K562 (cell line): ENCODE measurements at regions not wholly inside any gene's neighbourhood (a gene's known extent, or its start where the extent isn't known, plus 50 kb on each side); places are given as distances from the start of the nearest gene placed in this dataset.

Experiments
- ATAC-seq: fragments of 200-7000 bp; cut with Tn5 transposase; 3 replicates; pipeline ENCODE4 v1.9.1; 2020; ENCODE audit warnings: moderate library complexity
- BruUV-seq: library from RNA; stranded (reverse); fragments of 400-500 nt; replicated peaks from 2 replicates; lab custom pipeline; 2021; lab: Mats Ljungman, UMichigan
- CTCF ChIA-PET: fragments of 300-600 bp; formaldehyde crosslinking; extraction: SDS; loops from one replicate; lab custom pipeline; 2021; ENCODE audit warnings: low intra/inter-chr PET ratio; lab: Yijun Ruan, JAX
- POLR2A ChIA-PET: fragments of 300-600, 350-650 bp; sonication (Branson Sonifier 250); formaldehyde crosslinking; extraction: SDS; loops from one replicate; lab custom pipeline; 2021; ENCODE audit warnings: antibody characterized with exemption, inconsistent platforms; lab: Yijun Ruan, JAX
- DNase-seq, 4 experiments: peaks; one replicate each; pipeline versions ENCODE4 v3.0.0 to v3.0.0-alpha.2; 2011 to 2018; ENCODE audit warnings: low spot score in 3 of 4, mixed read lengths in 3 of 4; ENCODE audit errors: extremely low read depth in 1 of 4
- FAIRE-seq: peaks from 2 replicates; lab custom pipeline; 2011; peaks lifted over from hg19 to GRCh38; lab: Jason Lieb, UNC
- H2AFZ ChIP-seq: 2 replicates; pipeline ENCODE4 v1.6.0; 2011; ENCODE audit warnings: low read depth, low read length, control low read depth, inconsistent platforms
- H3K27ac ChIP-seq: fragments of 200-600 bp; 3 replicates; pipeline ENCODE4 v1.8.0; 2011; ENCODE audit warnings: low read depth, mild to moderate bottlenecking, control low read depth, inconsistent platforms, low read length, moderate library complexity, mixed read lengths; ENCODE audit errors: extremely low read depth
- H3K27me3 ChIP-seq, 2 experiments: fragments of 300-600 bp in 1 of 2; 2 replicates in 1 of 2; 3 replicates in 1 of 2; pipeline versions ENCODE4 v1.6.0 to v1.8.0; 2011; ENCODE audit warnings: inconsistent platforms in 2 of 2, low read length in 2 of 2, mild to moderate bottlenecking in 1 of 2, mixed read lengths in 1 of 2, moderate library complexity in 1 of 2; ENCODE audit not compliant: control insufficient read depth in 2 of 2, insufficient read depth in 2 of 2
- H3K36me3 ChIP-seq: fragments of 300-600 bp; 3 replicates; pipeline ENCODE4 v1.8.0; 2011; ENCODE audit warnings: mild to moderate bottlenecking, low read length, inconsistent platforms; ENCODE audit not compliant: control insufficient read depth, insufficient read depth
- H3K4me1 ChIP-seq, 2 experiments: fragments of 200-600 bp in 1 of 2; replicated peaks in 1 of 2; 2 replicates in 1 of 2; 3 replicates in 1 of 2; pipeline versions ENCODE4 v1.5.1 to v1.8.0; 2011; ENCODE audit warnings: inconsistent platforms in 2 of 2, low read length in 2 of 2, mild to moderate bottlenecking in 1 of 2, mixed read lengths in 1 of 2, moderate library complexity in 1 of 2; ENCODE audit not compliant: control insufficient read depth in 2 of 2, insufficient read depth in 2 of 2
- H3K4me2 ChIP-seq: 2 replicates; pipeline ENCODE4 v1.6.1; 2011; ENCODE audit warnings: low read length, control low read depth, inconsistent platforms, mixed read lengths; ENCODE audit not compliant: insufficient read depth
- H3K4me3 ChIP-seq: fragments of 200-600 bp; sonication (generic), shearing (Covaris generic); 2 replicates; pipeline ENCODE4 v1.5.1; 2016; ENCODE audit warnings: control low read depth, inconsistent platforms
- H3K79me2 ChIP-seq: fragments of 200-600 bp; 3 replicates; pipeline ENCODE4 v1.8.0; 2011; ENCODE audit warnings: low read length, inconsistent platforms; ENCODE audit not compliant: control insufficient read depth, insufficient read depth
- H3K9ac ChIP-seq, 2 experiments: 2 replicates each; pipeline versions ENCODE4 v1.6.0 to v1.6.1; 2011; ENCODE audit warnings: low read depth in 2 of 2, low read length in 2 of 2, control low read depth in 1 of 2, inconsistent platforms in 1 of 2, mild to moderate bottlenecking in 1 of 2, mixed read lengths in 1 of 2; ENCODE audit not compliant: insufficient read depth in 1 of 2
- H3K9me1 ChIP-seq: one replicate; pipeline ENCODE4 v1.6.0; 2011; ENCODE audit warnings: inconsistent platforms, mild to moderate bottlenecking, low read length, moderate library complexity; ENCODE audit not compliant: control insufficient read depth, insufficient read depth
- H3K9me3 ChIP-seq: replicated peaks from 2 replicates; pipeline ENCODE4 v1.5.1; 2011; ENCODE audit warnings: low read depth, low read length, inconsistent platforms; ENCODE audit not compliant: control insufficient read depth, insufficient read depth
- H4K20me1 ChIP-seq: replicated peaks from 2 replicates; pipeline ENCODE4 v1.6.1; 2011; ENCODE audit warnings: low read length, inconsistent platforms, mixed read lengths; ENCODE audit not compliant: control insufficient read depth, insufficient read depth
- ETV6 ChIP-seq, 3 experiments: fragments of 150-350 bp in 1 of 3; sonication (generic) in 1 of 3; formaldehyde crosslinking in 1 of 3; IDR thresholded peaks; 2 replicates each; pipeline versions ENCODE4 v1.6.1 to v1.8.0; 2014 to 2022; ENCODE audit warnings: borderline replicate concordance in 2 of 3, low read depth in 2 of 3, antibody characterized with exemption in 1 of 3, low read length in 1 of 3, mild to moderate bottlenecking in 1 of 3, missing genetic modification reagents in 1 of 3
- EZH2 ChIP-seq: IDR thresholded peaks from 2 replicates; pipeline ENCODE4 v1.6.1; 2012; ENCODE audit warnings: low read depth, mild to moderate bottlenecking, inconsistent platforms, low read length, borderline replicate concordance
- HMG20A ChIP-seq: fragments of 450-650 bp; formaldehyde crosslinking; conservative IDR thresholded peaks from 2 replicates; pipeline ENCODE4 v1.4.0; 2020; ENCODE audit warnings: mild to moderate bottlenecking, mixed read lengths
- HMG20B ChIP-seq: fragments of 250-450 bp; sonication (Bioruptor Pico); IDR thresholded peaks from 2 replicates; pipeline ENCODE4 v1.5.0; 2021; ENCODE audit warnings: mild to moderate bottlenecking
- JUN ChIP-seq, 2 experiments: sonication (generic) in 1 of 2; formaldehyde crosslinking in 1 of 2; IDR thresholded peaks; 2 replicates each; pipeline versions ENCODE4 v1.6.1 to v1.8.0; 2012 to 2022; ENCODE audit warnings: borderline replicate concordance in 2 of 2, mild to moderate bottlenecking in 2 of 2, improper control_type of control experiment in 1 of 2, low read depth in 1 of 2, low read length in 1 of 2, missing genetic modification reagents in 1 of 2
- KAT7 ChIP-seq: sonication (generic); formaldehyde crosslinking; IDR thresholded peaks from 2 replicates; pipeline ENCODE4 v1.8.0; 2022; ENCODE audit warnings: missing genetic modification reagents, mild to moderate bottlenecking, borderline replicate concordance
- NR2F6 ChIP-seq: fragments of 450-650 bp; formaldehyde crosslinking; IDR thresholded peaks from 2 replicates; pipeline ENCODE4 v1.4.0; 2020; ENCODE audit warnings: mild to moderate bottlenecking
- ZNF274 ChIP-seq: IDR thresholded peaks from 2 replicates; pipeline ENCODE4 v1.6.1; 2011; ENCODE audit warnings: low read depth, mild to moderate bottlenecking, low read length, moderate library complexity, borderline replicate concordance
- ZNF3 ChIP-seq: fragments of 250-450 bp; sonication (Bioruptor Pico); IDR thresholded peaks from 2 replicates; pipeline ENCODE4 v1.5.0; 2021; ENCODE audit warnings: mild to moderate bottlenecking, moderate library complexity
- ZNF75A ChIP-seq: fragments of 450-650 bp; formaldehyde crosslinking; IDR thresholded peaks from 2 replicates; pipeline ENCODE4 v1.4.0; 2020; ENCODE audit warnings: mild to moderate bottlenecking
- whole genome bisulfite sequencing: fragments of 100-300 bp; shearing (Covaris generic); methylation state at CpG from one replicate; pipeline ENCODE4 v1.1.6; 2016; ENCODE audit warnings: low coverage, mixed read lengths; ENCODE audit not compliant: insufficient coverage; ENCODE audit errors: missing lambda C conversion rate; 5-methylcytosine and 5-hydroxymethylcytosine counted together
- in situ Hi-C: fragments of 300-500 bp; cut with MboI; formaldehyde crosslinking; loops from 4 replicates; pipeline ENCODE4 v1.15.0; 2018; ENCODE audit warnings: inconsistent platforms, mixed read lengths
- intact Hi-C: fragments of 100-400 bp; cut with micrococcal nuclease; formaldehyde crosslinking; loops from 2 replicates; pipeline ENCODE4 v1.14.2; 2022
- TF ChIP-seq, protein P1 (sequence below), 2 experiments: IDR thresholded peaks; 2 replicates each; pipeline ENCODE4 v1.6.1; 2012; ENCODE audit warnings: improper control_type of control experiment in 2 of 2, low read depth in 2 of 2, low read length in 2 of 2, borderline replicate concordance in 1 of 2
- TF ChIP-seq, protein P2 (sequence below), 2 experiments: fragments of 450-650 bp in 1 of 2; sonication (generic) in 1 of 2; formaldehyde crosslinking; conservative IDR thresholded peaks; 2 replicates each; pipeline versions ENCODE4 v1.4.0 to v1.8.1; 2020 to 2022; ENCODE audit warnings: mild to moderate bottlenecking in 1 of 2, missing genetic modification reagents in 1 of 2
- TF ChIP-seq, protein P3 (sequence below): fragments of 200-400 bp; formaldehyde crosslinking; IDR thresholded peaks from 2 replicates; pipeline ENCODE4 v1.6.1; 2017; ENCODE audit warnings: mild to moderate bottlenecking, low read depth, low read length, moderate library complexity

DNA sequence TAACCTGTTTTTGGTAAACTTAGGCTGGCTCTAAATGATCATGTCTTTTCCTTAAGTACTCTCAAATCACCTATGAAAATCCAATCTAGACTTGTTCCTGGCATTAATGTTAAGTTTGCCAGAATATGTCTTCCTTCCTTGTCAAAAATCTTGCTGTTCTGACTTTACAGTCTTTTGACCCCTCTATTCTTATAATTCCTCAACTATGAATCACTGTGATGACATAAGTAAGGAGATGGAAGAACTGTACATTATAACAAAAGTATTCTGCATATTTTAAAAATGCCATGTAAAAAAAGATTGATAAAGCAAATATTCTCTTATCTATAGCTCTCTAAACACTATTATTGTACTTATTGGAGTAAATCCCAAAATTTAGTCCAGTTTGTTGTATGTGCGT is 51.4 kb upstream of the BAZ1A start:
- Histone ChIP-seq H3K9me3 (no peaks in the 10 kb centered on the region), H3K9ac (no peak overlapping the region), H3K9me1 (no peaks in the 10 kb centered on the region), H3K4me1 (no peaks in the 10 kb centered on the region), H3K27ac (no peak overlapping the region), H3K79me2 (no peaks in the 10 kb centered on the region), H3K4me3 (no peak overlapping the region), H3K27me3 (no peaks in the 10 kb centered on the region), H2AFZ (no peak overlapping the region), H4K20me1 (no peaks in the 10 kb centered on the region), H3K36me3 (no peaks in the 10 kb centered on the region), H3K4me2 (no peak overlapping the region)
- TF ChIP-seq, protein P1, sequence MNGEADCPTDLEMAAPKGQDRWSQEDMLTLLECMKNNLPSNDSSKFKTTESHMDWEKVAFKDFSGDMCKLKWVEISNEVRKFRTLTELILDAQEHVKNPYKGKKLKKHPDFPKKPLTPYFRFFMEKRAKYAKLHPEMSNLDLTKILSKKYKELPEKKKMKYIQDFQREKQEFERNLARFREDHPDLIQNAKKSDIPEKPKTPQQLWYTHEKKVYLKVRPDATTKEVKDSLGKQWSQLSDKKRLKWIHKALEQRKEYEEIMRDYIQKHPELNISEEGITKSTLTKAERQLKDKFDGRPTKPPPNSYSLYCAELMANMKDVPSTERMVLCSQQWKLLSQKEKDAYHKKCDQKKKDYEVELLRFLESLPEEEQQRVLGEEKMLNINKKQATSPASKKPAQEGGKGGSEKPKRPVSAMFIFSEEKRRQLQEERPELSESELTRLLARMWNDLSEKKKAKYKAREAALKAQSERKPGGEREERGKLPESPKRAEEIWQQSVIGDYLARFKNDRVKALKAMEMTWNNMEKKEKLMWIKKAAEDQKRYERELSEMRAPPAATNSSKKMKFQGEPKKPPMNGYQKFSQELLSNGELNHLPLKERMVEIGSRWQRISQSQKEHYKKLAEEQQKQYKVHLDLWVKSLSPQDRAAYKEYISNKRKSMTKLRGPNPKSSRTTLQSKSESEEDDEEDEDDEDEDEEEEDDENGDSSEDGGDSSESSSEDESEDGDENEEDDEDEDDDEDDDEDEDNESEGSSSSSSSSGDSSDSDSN (IDR thresholded peaks at IDR 0.05; ENCODE audit: borderline replicate concordance in 1 of 2, low read depth in 2 of 2, low read length in 2 of 2) = no peak
- no peak for TF ChIP-seq KAT7 (CRISPR knock-in tag)
- TF ChIP-seq ETV6 (IDR thresholded peaks at IDR 0.05; ENCODE audit: borderline replicate concordance in 1 of 2, low read depth in 2 of 2, low read length in 1 of 2) = no peak
- TF ChIP-seq ETV6 (CRISPR knock-in tag; IDR thresholded peaks at IDR 0.05; ENCODE audit: borderline replicate concordance) = no peak
- TF ChIP-seq HMG20A (CRISPR knock-in tag) = no peak
- no peak for TF ChIP-seq EZH2
- TF ChIP-seq HMG20B (CRISPR knock-in tag) = no peak
- TF ChIP-seq JUN (IDR thresholded peaks at IDR 0.05; ENCODE audit: borderline replicate concordance, low read depth, low read length) = no peak
- no peak for TF ChIP-seq JUN (CRISPR knock-in tag; IDR thresholded peaks at IDR 0.05; ENCODE audit: borderline replicate concordance)
- TF ChIP-seq ZNF3 (CRISPR knock-in tag) = no peak
- no peak for TF ChIP-seq NR2F6
- TF ChIP-seq, protein P2, sequence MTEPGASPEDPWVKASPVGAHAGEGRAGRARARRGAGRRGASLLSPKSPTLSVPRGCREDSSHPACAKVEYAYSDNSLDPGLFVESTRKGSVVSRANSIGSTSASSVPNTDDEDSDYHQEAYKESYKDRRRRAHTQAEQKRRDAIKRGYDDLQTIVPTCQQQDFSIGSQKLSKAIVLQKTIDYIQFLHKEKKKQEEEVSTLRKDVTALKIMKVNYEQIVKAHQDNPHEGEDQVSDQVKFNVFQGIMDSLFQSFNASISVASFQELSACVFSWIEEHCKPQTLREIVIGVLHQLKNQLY (CRISPR knock-in tag; conservative IDR thresholded peaks at IDR 0.05) = no peak
- no peak for TF ChIP-seq ZNF274
- TF ChIP-seq, protein P3, sequence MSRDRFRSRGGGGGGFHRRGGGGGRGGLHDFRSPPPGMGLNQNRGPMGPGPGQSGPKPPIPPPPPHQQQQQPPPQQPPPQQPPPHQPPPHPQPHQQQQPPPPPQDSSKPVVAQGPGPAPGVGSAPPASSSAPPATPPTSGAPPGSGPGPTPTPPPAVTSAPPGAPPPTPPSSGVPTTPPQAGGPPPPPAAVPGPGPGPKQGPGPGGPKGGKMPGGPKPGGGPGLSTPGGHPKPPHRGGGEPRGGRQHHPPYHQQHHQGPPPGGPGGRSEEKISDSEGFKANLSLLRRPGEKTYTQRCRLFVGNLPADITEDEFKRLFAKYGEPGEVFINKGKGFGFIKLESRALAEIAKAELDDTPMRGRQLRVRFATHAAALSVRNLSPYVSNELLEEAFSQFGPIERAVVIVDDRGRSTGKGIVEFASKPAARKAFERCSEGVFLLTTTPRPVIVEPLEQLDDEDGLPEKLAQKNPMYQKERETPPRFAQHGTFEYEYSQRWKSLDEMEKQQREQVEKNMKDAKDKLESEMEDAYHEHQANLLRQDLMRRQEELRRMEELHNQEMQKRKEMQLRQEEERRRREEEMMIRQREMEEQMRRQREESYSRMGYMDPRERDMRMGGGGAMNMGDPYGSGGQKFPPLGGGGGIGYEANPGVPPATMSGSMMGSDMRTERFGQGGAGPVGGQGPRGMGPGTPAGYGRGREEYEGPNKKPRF = no peak
- TF ChIP-seq ZNF75A (CRISPR knock-in tag) = no peak
- in situ Hi-C loops = no loop called here
- FAIRE-seq = no peak
- CTCF ChIA-PET = no interaction called here
- POLR2A ChIA-PET = interaction anchor here (0.5 kb wide), 1 partner anchor 181 kb away, joined by 4 read pairs; no protein-coding TSS in a partner anchor
- intact Hi-C loops = no loop called here
- WGBS = 73% methylated on average over 1 of the region's 1 CpG
- no peak for DNase-seq
- no peak for ATAC-seq
- no TSS peak for BruUV-seq
